Stomach smooth muscle (tissue), 2 donors: ENCODE measurements at regions not wholly inside any gene's neighbourhood (a gene's known extent, or its start where the extent isn't known, plus 50 kb on each side); places are given as distances from the start of the nearest gene placed in this dataset.
A peak's percentile ranks its signal among the peaks of the same experiment; 100 is the strongest.

ENCODE experiments used
- H3K27ac ChIP-seq: one replicate; pipeline ENCODE4 v1.7.0; 2013; ENCODE audit warnings: mild to moderate bottlenecking, low read length, inconsistent platforms
- H3K27me3 ChIP-seq, 2 donors: one replicate each; pipeline ENCODE4 v1.7.0; 2013; ENCODE audit warnings: low read length in 2 of 2; ENCODE audit not compliant: insufficient read depth in 2 of 2, control insufficient read depth in 1 of 2
- H3K36me3 ChIP-seq, 2 donors: one replicate each; pipeline ENCODE4 v1.7.0; 2013; ENCODE audit warnings: low read length in 2 of 2; ENCODE audit not compliant: control insufficient read depth in 2 of 2, insufficient read depth in 2 of 2
- H3K4me1 ChIP-seq: one replicate; pipeline ENCODE4 v1.7.0; 2013; ENCODE audit warnings: low read length; ENCODE audit not compliant: control insufficient read depth, insufficient read depth
- H3K4me3 ChIP-seq, 2 donors: one replicate each; pipeline ENCODE4 v1.7.0; 2013; ENCODE audit warnings: low read length in 2 of 2
- H3K9ac ChIP-seq, 2 donors: one replicate each; pipeline ENCODE4 v1.7.0; 2013; ENCODE audit warnings: low read length in 2 of 2, mild to moderate bottlenecking in 1 of 2
- H3K9me3 ChIP-seq, 2 donors: one replicate each; pipeline ENCODE4 v1.7.0; 2013; ENCODE audit warnings: low read length in 2 of 2; ENCODE audit not compliant: control insufficient read depth in 2 of 2
- donor health status: healthy.
- donor health status: Pancreatic carcinoma.

GRCh38 chr6:139479433-139480222 lies 105.2 kb upstream of the CITED2 start:
- no peak overlapping the region for H3K4me3 ChIP-seq
- no peak overlapping the region for H3K27ac ChIP-seq
- no peaks in the 10 kb centered on the region for H3K36me3 ChIP-seq
- H3K9ac ChIP-seq: no peak overlapping the region
- H3K27me3 ChIP-seq: no peaks in the 10 kb centered on the region
- H3K9me3 ChIP-seq: no peaks in the 10 kb centered on the region
- peaks cover 3% of the 10 kb centered on the region for H3K4me1 ChIP-seq

DNA sequence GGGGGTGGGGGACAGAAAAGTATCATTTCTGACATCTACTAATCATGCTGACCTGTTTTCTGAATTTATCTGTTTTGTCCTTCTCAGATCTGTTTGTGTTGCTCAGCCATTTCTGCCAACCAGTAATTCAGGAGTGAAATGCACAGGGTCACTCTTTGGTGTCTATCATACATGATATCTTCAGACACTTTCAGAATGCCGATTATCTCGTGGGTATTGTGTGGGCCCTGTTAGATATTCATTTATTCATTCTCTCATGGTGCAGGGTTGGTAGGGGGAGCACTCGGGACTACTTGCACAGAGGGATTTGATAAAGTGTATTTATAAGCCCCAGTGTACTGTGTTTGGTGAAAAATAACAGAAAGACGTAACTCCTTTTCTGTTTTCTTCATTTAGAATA lies 101.2 kb upstream of the CITED2 start:
- Histone ChIP-seq H3K9me3 (no peaks in the 10 kb centered on the region), H3K36me3 (no peaks in the 10 kb centered on the region), H3K27ac (no peak overlapping the region), H3K27me3 (no peaks in the 10 kb centered on the region), H3K4me1 (peaks cover 15% of the 10 kb centered on the region), H3K9ac (no peak overlapping the region), H3K4me3 (no peak overlapping the region)

- H3K9ac ChIP-seq: no peak overlapping the region
- no peak overlapping the region for H3K4me3 ChIP-seq
- H3K36me3 ChIP-seq: no peaks in the 10 kb centered on the region
- peaks cover 15% of the 10 kb centered on the region for H3K4me1 ChIP-seq
- H3K27ac ChIP-seq: no peak overlapping the region
- H3K9me3 ChIP-seq: no peaks in the 10 kb centered on the region
- no peaks in the 10 kb centered on the region for H3K27me3 ChIP-seq
Observed at GRCh38 chr6:139475241-139475640, 100.8 kb upstream of the CITED2 start.

- Histone ChIP-seq H3K4me3 (peak overlapping the region; percentile 52 to 63), H3K9me3 (no peaks in the 10 kb centered on the region), H3K4me1 (peaks cover 15% of the 10 kb centered on the region), H3K36me3 (no peaks in the 10 kb centered on the region), H3K9ac (peak overlapping the region in 1 of 2 donors; percentile 24), H3K27ac (peak overlapping the region; percentile 66), H3K27me3 (no peaks in the 10 kb centered on the region)
Observed at GRCh38 chr6:139474145-139475108, 100.0 kb upstream of the CITED2 start.

DNA sequence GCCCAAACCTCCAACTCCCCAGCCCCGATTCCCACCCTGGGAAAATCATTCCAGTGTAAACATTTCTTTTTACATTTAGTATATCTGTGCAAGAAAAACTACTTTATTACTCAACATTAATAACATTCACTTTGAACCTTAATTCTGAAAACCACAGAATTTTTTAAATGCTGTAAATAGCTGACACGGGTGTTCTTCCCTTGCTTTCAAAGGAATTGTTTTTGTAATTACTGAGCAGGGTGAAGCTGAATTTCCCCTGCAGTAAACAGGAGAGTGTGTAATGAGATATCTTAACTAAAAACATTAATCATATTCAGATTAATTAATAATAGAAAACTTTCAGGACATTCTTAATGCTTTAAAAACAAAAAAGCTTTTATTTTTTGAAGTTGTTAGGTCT lies 99.3 kb upstream of the CITED2 start:
- no peaks in the 10 kb centered on the region for H3K9me3 ChIP-seq
- peak overlapping the region; percentile 56 to 63 for H3K4me3 ChIP-seq
- peaks cover 15% of the 10 kb centered on the region for H3K4me1 ChIP-seq
- peak overlapping the region; percentile 66 for H3K27ac ChIP-seq
- no peaks in the 10 kb centered on the region for H3K36me3 ChIP-seq
- peak overlapping the region; percentile 22 to 39 for H3K9ac ChIP-seq
- no peaks in the 10 kb centered on the region for H3K27me3 ChIP-seq

- Histone ChIP-seq H3K4me1 (peaks cover 15% of the 10 kb centered on the region), H3K9ac (peak overlapping the region; percentile 22 to 39), H3K27ac (peak overlapping the region; percentile 66), H3K36me3 (no peaks in the 10 kb centered on the region), H3K4me3 (peak overlapping the region; percentile 18 to 56), H3K9me3 (no peaks in the 10 kb centered on the region), H3K27me3 (no peaks in the 10 kb centered on the region)
Observed at GRCh38 chr6:139473231-139473701, 98.8 kb upstream of the CITED2 start.

- Histone ChIP-seq H3K36me3 (no peaks in the 10 kb centered on the region), H3K4me3 (peak overlapping the region in 1 of 2 donors; percentile 56)
Observed at GRCh38 chr6:139472351-139473015, 98.0 kb upstream of the CITED2 start.

GRCh38 chr6:139470997-139471396 lies 96.5 kb upstream of the CITED2 start:
- H3K9me3 ChIP-seq: no peaks in the 10 kb centered on the region
- no peak overlapping the region for H3K27ac ChIP-seq
- H3K27me3 ChIP-seq: no peaks in the 10 kb centered on the region
- H3K36me3 ChIP-seq: no peaks in the 10 kb centered on the region
- no peak overlapping the region for H3K4me3 ChIP-seq
- H3K9ac ChIP-seq: no peak overlapping the region
- peaks cover 15% of the 10 kb centered on the region for H3K4me1 ChIP-seq

More at GRCh38 chr6:139472351-139473015, 98.0 kb upstream of the CITED2 start:
- peak overlapping the region; percentile 66 for H3K27ac ChIP-seq
- peaks cover 15% of the 10 kb centered on the region for H3K4me1 ChIP-seq
- no peaks in the 10 kb centered on the region for H3K27me3 ChIP-seq
- H3K9ac ChIP-seq: no peak overlapping the region
- no peaks in the 10 kb centered on the region for H3K9me3 ChIP-seq

- Histone ChIP-seq H3K27ac (no peak overlapping the region), H3K36me3 (no peaks in the 10 kb centered on the region), H3K9ac (no peak overlapping the region), H3K27me3 (no peaks in the 10 kb centered on the region), H3K4me3 (no peak overlapping the region), H3K4me1 (peaks cover 7% of the 10 kb centered on the region), H3K9me3 (no peaks in the 10 kb centered on the region)
Observed at GRCh38 chr6:139468178-139468819, 93.9 kb upstream of the CITED2 start.

- Histone ChIP-seq H3K4me1 (no peaks in the 10 kb centered on the region), H3K9ac (no peak overlapping the region), H3K9me3 (no peaks in the 10 kb centered on the region), H3K27me3 (no peaks in the 10 kb centered on the region), H3K36me3 (no peaks in the 10 kb centered on the region), H3K27ac (no peak overlapping the region), H3K4me3 (no peak overlapping the region)
Observed at GRCh38 chr6:139457476-139457875, 83.0 kb upstream of the CITED2 start.
